GM19397 (cell line): ENCODE measurements at regions not wholly inside any gene's neighbourhood (a gene's known extent, or its start where the extent isn't known, plus 50 kb on each side); places are given as distances from the start of the nearest gene placed in this dataset.
"Not testable (repeated sequence)": the region's sequence is repeated elsewhere in the genome, so short reads cannot be mapped to it uniquely, and the experiment has no call there.

Experiments used
- ATAC-seq: cut with Tn5 transposase; IDR thresholded peaks from one replicate; pipeline ENCODE4 v1.9.1; 2021; ENCODE audit warnings: mild to moderate bottlenecking, moderate library complexity; ENCODE audit not compliant: unreplicated experiment

DNA sequence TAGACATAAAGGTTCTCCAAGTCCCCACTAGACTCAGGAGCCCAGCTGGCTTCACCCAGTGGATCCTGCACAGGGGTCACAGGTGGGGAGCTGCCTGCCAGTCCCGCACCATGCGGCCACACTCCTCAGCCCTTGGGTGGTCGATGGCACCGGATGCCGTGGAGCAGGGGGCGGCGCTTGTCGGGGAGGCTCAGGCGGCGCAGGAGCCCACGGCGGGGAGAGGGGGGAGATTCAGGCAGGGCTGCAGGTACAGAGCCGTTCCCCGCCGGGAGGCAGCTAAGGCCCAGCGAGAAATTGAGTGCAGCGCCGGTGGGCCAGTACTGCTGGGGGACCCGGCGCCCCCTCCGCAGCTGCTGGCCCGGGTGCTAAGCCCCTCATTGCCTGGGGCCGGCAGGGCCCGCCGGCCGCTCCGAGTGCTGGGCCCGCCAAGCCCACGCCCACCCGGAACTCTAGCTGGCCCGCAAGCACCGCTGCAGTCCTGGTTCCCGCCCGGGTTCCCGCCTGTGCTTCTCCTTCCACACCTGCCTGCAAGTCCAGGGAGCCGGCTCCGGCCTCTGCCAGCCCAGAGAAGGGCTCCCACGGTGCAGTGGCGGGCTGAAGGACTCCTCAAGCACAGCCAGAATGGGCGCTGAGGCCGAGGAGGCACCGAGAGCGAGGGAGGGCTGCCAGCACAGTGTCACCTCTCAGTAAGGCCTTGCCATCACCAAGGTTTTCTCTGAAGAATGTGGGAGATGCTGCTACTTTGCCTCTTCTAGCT is 58.4 kb upstream of the PPP1R12A start:
- no peak for ATAC-seq

DNA sequence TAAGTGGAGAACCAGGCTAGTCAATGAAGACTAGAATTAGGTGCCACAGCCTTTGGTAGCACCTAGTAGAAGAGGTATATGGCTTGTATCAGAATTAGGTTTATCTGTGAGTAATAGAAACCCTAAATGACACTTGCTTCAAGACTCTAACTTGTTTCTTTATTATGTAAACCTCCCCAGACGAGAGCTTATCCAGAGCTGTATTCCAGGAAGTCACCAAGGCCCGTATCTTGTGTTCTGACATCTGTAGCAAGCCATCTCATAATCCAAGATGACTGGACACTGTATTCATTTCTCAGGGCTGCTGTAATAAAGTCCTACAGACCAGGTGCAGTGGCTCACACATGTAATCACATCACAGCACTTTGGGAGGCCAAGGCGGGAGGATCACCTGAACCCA is 56.7 kb upstream of the PPP1R12A start:
- ATAC-seq, result no peak

DNA sequence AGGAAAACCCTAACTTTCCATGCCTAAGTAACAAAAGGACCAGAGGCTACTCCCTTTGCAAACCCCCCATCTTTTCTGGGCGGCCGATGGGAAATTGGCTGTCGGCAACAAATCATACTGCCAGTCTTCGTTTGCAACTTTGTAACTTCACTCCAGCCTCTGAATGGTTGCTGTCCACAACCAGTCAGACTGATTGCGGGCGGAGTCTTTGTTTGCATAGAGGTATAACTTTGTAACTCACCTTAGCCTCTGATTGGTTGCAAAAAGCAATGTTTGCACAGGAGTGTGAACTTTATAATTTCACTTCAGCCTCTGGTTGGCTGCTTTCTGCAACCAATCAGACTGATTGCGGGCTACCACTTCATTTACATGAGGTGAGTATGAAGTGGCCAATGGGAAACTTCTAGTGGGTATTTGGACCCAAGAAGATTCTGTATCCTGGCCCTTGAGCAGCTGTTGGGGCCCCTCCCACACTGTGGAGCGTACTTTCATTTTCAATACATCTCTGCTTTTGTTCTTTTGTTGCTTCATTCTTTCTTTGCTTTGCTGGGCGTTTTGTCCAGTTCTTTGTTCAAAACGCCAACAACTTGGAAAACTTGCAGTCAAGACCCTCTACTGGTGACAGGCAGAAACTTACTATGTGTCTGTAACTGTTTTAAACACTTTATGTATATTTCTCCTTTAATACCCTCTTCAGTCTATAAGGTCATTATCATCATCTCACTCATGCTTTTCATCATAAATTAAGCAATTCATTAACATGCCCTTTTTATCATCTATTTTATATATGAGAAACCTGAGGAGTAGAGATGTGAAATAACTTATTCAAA is 55.8 kb upstream of the PPP1R12A start:
- ATAC-seq, result not testable (repeated sequence)

DNA sequence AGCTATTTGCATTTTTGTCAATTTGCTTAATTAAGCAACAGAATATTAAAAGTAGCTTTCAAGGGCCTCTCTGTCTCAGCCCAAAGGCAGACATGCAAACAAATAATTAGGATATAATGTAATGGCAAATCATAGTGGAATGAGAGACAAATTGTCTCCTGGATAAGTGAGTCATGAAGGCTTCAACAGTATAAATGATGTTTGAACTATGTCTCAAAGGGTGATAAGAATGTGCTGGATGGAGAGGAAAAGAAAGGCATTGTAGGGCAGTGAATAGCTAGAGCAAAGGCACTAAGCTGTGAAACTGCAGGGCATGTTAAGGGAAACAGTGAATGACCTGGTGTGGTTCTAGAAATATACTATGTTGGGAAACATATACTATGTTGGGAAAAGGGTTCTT is 53.5 kb upstream of the PPP1R12A start:
- ATAC-seq, result no peak

DNA sequence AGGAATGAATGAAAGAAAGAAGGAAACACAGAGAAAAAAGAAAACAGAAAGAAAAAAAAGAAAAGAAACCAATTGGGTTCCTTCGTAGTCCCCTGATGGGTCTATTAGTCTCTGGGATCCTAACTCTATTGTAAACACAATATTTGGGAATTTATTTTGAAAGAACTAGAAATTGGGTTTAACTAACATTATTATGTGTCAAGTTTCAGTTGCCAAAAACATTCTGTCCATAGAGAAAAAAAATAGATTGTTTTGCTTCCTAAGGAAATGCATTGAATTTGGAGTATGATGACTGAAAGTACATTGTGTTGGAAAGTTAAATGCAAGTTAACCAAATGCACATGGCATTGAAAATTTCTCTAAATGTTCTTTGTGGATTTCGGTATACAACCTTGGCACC is 52.8 kb upstream of the PPP1R12A start:
- no peak for ATAC-seq
